Epidermal melanocyte (primary cell): ENCODE measurements at regions not wholly inside any gene's neighbourhood (a gene's known extent, or its start where the extent isn't known, plus 50 kb on each side); places are given as distances from the start of the nearest gene placed in this dataset.
"Not testable (repeated sequence)": the region's sequence is repeated elsewhere in the genome, so short reads cannot be mapped to it uniquely, and the experiment has no call there.

Experiments used
- DNase-seq: peaks from one replicate; pipeline ENCODE4 v3.0.0; 2011; ENCODE audit warnings: low spot score; ENCODE audit not compliant: insufficient read length

DNA sequence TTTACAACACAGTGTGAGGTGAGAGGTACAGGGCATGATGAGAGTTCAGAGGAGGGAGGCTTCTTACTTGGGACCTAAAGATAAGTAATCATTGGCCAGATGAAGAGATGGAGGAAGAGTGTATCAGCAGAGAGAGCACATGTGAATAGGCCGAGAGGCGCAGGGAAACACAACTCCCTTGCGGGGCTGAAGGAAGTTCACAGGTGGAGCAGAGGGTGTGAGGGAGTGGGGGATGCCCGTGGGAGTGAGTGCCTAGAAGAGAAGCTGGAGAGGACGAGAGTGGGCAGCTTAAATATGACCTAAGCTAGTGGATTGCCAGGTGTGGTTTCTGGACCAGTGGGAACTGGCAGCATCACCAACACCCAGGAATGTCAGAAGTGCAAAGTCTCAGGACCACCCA, 98.2 kb upstream of the TBC1D5 start:
- DNase-seq: no peak

DNA sequence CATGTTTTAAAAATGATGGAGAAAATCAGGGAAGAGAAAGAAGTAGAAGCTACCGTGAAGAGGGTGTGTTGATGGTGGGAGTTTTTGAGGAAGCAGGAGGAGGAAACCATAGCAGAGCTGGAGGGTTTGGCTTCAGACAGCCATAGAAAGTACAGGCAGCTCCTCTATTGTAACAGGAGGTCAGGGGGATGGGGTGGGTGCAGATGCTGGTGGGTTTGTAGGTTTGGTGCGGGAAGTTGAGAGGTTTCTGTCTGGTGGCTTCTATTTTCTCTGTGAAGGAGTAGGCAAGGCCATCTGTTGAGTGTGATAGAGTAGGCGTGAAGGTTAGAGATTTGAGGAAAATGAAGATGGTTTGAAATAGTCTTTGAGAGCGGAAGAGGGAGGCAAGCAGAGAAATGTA, 97.7 kb upstream of the TBC1D5 start:
- DNase-seq: no peak

DNA sequence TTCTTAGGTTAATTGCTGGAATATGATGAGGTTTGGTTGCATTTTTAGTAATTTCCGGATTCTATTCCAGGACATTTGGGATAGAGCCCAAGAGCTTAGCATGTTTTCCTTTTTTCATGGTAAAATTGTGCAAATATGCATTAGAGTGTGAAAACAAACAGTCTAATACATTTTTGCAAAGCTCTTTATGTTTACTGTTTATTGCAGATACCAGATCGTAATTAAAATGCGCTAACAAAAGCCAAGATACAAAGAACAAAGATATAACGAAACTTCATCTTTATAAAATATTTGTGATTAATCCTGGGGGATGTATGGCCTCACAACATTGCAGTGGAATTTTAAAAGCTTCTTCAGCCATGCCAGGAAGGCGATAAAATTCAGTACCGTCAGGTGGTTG, 94.5 kb upstream of the TBC1D5 start:
- no peak for DNase-seq

DNA sequence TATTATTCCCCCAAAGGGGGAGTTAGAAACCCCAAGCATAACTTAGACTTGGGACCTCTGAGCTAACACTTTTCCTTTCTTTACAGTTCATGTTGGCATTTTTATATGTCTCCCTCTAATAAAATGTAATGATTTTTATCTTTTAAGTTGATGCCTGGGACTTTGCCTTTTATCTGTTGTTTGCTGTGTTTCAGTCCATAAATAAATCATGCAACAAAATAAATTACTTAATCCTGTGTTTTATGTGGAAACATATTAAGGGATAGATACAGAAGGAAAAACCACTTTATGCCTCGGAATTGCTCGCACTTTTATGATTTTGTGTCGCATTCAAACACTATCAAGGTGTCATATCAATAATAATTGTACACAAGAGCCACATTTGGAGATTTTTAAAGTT, 93.7 kb upstream of the TBC1D5 start:
- DNase-seq: no peak

DNA sequence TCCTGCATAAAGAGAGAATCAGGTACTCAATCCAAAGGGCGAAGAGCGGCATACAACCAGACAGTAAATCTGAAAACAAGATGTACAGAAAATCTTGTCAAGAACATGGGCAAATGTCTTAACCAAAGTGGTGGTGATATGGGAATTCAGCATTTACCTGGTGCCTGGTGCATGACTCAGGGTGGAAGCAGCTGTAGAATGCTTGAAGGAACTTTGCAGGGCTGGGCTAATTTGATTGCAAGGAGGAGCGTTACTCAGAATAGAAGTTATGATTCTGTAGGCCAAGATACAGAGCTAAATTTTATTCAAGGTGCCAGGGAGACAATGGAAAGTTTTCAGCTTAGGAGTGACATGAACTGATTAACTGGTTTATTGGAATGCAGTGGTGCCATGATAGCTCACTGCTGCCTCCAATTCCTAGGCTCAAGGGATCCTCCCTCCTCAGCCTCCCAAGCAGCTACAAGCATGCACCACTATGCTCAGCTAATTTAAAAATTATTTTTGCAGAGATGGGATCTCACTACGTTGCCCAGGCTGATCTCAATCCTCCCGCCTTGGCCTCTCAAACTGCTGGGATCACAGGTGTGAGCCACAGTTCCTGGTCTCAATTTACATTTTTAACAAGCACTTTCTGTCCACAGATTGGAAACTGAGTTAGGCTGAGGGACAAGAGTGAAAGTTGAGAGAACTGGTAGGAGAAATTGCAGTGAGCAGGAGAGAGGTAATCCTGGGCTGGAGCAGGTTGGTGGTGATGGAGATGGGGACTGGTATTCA, 91.5 kb upstream of the TBC1D5 start:
- DNase-seq: no peak

DNA sequence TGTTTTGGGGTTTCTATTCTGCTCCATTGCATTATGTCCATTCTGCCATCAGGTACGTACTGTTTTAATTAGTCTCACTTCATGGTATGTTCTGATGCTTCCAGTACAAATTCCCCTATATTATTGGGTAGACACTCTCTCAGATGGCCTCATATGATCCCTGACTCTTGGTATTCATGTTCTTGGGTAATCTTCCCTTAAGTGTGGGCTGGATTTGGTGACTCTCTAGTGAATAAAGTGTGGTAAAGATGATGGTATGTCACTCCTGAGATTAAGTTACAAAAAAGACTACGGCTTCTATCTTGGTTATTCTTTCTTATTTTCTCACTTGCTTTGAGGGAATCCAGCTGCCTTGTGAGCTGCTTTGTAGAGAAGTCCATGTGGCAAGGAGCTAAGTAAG, 89.6 kb upstream of the TBC1D5 start:
- no peak for DNase-seq

DNA sequence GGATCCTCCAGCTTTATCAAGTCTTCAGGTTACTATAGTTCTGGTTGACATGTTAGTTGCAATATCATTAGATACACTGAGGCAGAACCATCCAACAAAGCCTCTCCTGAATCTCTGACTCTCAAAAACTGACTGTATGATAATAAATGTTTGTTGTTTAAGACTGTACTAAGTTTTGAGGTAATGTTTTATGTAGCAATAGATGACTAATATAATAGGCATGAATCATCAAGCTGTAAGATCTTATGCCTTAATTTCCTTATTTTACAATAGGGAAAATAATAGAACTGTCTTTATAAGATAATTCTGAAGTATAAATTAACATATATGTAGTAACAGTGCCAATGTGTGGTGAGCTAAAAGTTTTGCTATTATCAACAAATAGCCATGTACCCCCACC, 88.9 kb upstream of the TBC1D5 start:
- no peak for DNase-seq

DNA sequence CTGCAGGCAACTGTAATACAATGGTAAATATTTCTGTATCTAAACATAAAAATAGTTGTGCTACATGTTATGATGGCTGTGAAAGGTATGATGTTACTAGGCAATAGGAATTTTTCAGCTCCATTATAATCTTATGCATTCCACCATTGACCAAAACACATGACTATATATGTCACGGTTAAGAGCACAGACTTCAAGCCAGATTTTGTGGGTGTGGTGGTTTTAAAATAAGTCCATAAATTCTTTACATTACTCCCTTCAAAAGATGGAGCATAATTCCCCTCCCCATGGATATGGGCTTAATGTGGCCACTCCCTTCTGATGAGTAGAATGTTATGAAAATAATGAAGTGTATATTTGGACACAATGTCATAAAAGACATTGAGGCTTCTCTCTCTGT, 88.4 kb upstream of the TBC1D5 start:
- DNase-seq: no peak

DNA sequence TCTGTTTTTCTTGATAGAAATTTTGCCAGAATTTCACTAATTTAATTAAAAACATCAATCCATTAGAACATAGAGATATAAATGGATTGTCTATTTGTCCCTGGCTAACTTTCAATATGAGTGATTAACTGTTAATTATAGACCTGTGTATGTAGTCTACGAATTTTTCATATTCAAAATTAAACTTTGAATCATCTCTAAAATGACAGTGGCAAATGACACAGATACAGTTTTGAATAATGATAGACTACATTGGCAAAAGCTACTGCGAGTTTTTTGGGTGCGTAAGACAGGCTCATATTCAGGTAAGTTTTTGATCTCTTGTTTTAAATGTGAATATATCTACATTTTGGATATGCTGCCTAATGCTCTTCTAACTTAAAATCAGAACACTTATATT, 86.0 kb upstream of the TBC1D5 start:
- DNase-seq: no peak

DNA sequence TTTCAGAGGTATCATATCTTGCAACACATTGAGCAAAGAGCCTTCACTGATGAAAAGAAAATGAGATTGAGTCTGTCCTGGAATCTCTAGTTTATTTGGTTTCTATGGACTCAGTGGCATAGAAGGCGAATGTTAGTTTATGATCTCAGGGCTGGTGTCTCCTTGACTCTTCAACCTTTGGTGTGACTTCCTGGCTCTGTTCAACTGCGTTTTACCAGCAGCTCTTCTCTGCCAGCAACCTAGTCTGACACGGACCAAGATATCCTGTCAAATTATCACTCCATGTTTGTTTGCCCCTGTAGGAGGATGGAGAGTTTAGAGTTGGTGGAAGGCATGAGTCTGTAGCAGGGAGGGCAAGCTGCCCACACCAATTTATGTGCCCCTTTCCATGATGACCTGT, 82.9 kb upstream of the TBC1D5 start:
- DNase-seq: no peak

DNA sequence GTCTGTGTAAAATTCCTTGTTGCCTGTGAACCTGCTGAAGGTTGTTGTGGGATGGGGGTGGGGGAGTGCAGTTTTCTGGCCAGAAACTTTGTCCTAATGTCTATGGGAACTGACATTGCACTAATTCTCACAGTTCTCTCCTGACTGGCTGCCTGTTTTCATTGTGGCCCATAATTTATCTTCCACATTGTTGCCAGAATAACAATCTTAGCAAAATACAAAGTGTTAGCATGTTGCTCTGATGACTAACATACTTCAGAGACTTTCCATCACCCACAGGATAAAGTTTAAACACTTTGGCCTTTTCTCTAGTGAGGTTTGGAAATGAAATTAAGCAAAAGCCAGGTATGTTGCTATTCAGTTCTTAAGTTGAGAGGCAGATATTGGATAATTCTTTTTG, 81.4 kb upstream of the TBC1D5 start:
- no peak for DNase-seq

DNA sequence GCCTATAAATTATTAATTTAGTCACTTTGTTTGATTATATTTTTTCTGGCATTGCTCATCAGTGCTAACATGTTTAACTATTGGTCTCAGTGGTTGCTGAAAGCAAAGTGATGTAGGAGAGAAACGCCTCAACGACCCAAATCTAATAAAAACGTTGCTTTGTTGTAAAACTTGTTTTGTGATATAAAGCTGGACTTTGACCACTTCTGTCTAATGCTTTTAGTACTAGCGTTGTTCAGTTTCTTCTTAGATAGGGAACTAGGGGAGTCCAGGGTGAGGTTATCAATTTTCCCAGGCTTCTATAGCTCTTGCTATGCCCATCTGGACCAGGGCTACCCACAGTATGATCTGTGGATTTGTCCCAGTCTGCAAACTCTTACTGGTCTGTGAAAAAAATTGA, 80.6 kb upstream of the TBC1D5 start:
- no peak for DNase-seq

DNA sequence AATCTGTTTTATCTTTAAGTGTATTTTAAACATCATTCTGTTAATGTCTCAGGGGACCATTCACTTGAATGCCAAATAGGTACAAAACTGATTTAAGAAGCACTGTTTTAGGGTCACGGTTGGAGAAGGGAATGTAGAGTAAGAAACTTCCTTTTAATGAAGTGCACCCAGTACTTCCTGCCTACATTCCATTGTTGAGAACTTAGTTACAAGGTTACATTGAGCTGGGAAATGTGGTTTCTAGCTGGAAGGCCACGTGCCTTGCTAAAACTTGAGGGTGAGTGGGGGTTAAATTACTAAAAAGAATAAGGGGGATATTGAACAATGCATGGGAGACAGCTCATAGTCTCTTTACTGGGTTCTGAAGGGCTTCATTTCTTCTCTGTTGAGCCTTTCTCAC, 78.3 kb upstream of the TBC1D5 start:
- no peak for DNase-seq

DNA sequence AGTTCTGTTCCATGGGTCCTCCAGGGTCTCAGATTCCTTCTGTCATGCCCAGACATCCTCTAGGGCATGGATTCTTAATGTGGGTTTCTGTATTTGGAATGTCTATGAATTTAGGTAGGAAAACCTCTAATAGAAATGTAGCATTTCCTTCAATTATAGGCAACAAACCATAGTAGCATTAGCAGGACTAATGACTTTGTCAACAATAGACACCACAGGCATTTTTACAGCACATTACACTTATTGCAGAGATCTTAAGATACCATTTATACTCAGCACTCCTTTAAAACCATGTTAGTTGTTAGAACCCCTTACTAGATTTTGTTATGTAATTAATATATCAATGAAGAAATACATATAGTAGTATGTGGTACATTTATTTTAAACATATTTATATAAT, 77.8 kb upstream of the TBC1D5 start:
- DNase-seq: no peak

DNA sequence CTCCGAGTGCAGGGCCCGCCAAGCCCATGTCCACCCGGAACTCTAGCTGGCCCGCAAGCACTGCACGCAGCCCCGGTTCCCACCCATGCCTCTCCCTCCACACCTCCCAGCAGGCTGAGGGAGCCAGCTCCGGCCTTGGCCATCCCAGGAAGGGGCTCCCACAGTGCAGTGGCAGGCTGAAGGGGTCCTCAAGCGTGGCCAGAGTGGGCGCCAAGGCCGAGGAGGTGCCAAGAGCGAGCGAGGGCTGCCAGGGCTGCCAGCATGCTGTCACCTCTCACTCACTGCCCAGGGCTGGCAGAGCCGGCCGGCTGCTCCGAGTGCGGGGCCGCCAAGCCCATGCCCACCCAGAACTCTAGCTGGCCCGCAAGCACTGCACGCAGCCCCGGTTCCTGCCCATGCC, 75.5 kb upstream of the TBC1D5 start:
- DNase-seq: not testable (repeated sequence)

DNA sequence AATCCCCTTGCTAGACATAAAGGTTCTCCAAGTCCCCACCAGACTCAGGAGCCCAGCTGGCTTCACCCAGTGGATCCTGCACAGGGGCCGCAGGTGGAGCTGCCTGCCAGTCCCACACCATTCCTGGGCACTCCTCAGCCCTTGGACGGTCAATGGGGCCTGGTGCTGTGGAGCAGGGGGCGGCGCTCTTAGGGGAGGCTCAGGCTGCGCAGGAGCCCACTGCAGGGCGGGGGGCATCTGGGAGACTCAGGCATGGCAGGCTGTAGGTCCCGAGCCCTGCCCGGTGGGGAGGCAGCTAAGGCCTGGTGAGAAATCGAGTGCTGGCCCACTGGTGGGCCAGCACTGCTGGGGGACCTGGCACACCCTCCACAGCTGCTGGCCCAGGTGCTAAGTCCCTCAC, 75.1 kb upstream of the TBC1D5 start:
- DNase-seq: no peak

DNA sequence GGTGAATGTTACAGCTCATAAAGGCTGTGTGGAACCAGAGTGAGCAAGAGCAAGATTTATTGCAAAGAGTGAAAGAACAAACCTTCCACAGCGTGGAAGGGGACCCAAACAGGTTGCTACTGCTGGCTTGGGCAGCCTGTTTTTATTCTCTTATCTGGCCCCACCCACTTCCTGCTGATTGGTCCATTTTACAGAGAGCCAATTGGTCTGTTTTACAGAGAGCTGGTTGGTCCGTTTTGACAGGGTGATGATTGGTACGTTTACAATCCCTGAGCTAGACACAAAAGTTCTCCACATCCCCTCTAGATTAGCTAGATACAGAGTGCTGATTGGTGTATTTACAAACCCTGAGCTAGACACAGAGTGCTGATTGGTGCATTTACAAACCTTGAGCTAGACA, 74.4 kb upstream of the TBC1D5 start:
- DNase-seq: not testable (repeated sequence)

DNA sequence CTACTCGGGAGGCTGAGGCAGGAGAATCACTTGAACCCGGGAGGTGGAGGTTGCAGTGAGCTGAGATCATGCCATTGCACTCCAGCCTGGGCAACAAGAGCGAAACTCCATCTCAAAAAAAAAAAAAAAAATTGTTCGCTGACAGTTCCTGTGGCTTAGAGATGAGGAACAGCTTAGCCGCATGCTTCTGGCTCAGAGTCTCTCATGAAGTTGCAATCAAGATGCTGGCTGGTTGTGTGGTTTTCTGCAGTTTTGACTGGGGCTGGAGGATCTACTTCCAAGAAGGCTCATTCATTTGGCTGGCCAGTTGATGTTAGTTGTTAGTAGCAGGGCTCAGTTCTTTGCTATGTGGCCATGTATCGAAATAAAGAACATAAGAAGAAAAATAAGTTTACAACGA, 69.9 kb upstream of the TBC1D5 start:
- not testable (repeated sequence) for DNase-seq

DNA sequence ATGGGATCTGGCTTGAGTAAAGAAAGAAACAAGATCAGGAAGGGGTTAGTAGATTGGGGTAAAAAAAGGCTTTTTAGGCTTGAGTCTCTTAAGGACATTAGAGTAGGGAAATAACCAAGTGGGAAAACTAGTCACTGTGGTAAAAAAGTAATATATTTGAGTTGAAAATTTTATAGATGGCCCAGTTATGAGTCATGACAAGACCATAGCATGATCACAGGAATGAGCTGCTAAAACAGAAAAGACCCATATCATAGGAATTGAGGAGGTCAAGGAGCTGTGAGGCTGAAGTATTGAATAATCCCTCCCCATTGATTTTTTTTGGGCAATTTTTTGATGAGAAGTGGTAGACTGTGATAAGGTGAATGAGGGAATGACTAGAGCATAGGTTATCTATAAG, 69.2 kb upstream of the TBC1D5 start:
- DNase-seq: no peak

DNA sequence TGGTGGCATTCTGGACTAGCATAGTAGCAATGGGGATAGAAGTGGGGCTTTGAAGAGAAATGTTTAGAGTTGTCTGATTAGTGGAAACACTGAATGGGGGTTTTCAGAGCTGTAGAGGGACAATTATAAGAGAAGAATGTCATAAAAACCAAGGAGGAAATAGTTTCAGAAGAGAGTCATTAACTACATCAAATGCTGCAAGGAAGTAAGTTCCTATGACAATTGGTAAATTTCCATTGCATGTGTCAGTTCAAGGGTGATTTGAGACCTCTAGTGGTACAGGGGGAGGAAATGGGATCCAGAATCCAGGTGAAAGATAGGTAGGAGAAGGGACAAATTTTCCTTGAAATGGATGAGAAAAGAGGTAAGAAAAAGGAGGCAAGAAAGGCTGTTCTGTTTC, 68.3 kb upstream of the TBC1D5 start:
- peak; percentile 49 for DNase-seq

DNA sequence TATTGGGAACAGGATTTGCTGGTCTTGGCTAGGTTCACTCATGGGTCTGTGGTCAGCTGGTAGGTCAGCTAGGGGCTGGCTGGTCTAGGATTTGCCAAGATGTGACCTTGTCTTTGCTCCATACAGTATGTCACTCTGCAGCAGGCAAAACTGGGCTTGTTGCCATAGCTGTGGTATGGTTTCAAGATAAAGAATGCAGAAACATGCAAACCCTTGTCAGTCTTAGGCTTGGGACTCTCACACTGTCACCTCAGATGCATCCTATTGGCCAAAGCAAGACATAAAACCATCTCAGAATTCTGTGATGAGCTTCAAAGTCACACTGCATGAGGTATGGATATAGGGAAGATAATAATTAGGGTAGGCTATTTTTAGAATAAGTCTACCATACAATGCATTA, 66.6 kb upstream of the TBC1D5 start:
- no peak for DNase-seq

DNA sequence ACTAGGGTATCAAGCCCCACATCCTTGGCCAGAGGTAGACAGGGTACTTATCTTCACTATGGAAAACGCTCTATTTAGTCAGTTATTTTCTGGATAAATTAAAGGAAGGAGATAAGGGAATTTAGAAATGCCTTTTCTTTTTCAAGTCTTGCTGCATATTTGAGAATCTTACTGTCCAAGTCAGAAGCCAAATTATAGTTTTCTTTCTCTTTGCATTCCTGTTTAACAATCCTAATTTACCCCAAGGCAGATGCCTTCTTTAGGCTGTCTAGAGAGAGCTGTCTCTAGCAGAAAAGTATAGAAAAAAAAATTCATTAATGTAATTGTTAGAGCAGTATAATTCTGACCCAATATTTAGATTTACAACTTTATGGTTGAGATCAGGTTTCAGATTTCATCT, 64.4 kb upstream of the TBC1D5 start:
- DNase-seq: no peak

DNA sequence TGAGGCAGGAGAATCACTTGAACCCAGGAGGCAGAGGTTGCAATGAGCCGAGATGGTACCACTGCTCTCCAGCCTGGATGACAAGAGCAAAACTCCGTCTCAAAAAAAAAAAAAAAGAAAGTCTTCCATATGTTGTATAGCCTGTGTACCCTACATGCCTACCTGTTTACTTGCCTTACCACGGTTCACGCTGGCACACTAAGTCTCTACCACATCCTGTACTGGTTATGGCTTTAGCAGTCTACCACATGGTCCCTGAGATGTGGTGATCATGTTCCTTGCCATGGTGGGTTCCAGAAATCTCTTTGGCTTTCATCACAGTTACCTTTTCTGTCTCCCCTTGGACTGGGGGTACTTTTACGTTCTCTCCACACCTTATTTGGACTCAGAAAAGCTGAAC, 63.8 kb upstream of the TBC1D5 start:
- DNase-seq: no peak

DNA sequence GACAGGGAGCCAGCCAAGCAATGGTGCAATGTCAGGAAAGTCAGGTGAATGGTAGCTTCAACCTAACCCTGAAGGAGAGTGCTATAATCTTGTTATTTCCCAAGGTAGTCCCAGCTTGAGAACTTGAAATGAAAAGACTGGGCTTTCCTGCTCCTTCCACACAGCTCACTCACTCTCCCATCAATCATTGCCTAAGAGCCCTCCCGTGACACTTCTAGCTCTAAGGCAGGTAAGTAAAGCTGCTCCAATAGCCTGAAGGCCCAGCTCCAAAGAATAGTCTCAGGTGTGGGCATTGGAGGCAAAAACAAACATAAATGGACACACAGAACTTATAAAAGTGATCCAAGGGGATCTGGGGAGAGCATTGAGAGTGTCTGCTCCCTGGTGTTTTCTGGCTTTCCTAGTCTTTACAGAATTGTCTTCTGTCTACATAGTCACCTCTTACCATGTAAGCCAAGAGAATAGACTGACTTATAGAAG, 63.1 kb upstream of the TBC1D5 start:
- DNase-seq: no peak
